GM19452 (cell line): ENCODE measurements at regions not wholly inside any gene's neighbourhood (a gene's known extent, or its start where the extent isn't known, plus 50 kb on each side); places are given as distances from the start of the nearest gene placed in this dataset.

ENCODE experiments used
- ATAC-seq: cut with Tn5 transposase; IDR thresholded peaks from one replicate; pipeline ENCODE4 v1.9.1; 2021; ENCODE audit not compliant: unreplicated experiment

GRCh38 chr10:128902031-128902710, 564.9 kb upstream of the MGMT start:
- ATAC-seq: no peak

DNA sequence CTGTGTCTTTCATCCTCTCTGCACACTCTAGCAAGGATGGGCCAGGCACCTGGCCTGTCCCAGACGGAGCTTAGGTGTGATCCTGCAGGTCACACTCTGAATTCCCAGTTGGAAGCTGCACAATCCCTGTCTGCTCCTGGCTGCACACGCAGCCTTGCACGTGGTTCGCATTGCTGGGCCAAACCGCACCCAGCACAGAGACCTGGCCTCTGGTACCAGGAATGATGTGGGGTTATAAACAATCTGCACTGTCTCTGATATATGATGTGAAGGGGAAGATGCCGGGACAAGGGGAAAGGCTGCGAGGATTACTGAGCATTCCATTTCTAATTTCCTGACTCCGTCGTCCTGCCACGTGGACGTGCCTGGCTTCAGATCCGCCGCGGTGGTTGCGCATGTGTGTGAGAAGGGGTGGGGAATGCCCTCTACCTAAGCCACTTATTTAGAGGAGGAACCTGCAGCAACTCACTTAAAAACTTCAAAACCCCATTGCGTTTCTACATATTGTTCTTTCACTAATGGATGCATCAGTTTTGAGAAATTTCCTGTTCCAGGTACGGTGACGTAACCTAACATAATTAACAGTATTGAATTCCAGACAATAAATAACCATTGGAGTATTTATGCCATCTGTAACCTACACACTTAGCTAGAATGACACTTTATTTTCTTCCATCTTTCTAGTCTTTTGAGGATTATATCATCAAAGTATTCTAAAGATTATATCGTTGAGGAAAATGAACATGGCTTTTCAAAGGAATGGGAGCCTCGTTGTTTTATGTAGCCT, 559.7 kb upstream of the MGMT start:
- ATAC-seq: no peak

DNA sequence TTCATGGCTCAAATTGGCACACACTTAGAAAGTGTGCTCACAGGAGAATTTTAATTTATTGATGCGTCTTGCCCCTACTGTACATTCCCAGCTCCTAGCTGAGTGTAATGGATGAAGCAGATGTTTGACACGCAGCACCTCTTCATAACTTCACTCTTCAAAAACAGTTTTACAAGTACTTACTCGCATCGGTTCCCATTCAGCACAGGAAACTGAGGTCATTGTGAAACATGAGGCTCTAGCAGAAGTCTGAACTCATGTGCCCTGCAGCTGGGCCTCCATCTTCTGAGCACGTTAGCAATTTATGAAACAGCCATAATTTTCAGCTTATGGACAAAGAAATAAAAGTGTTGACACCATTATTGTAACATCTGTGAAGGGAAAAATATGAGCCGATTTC, 558.9 kb upstream of the MGMT start:
- no peak for ATAC-seq

DNA sequence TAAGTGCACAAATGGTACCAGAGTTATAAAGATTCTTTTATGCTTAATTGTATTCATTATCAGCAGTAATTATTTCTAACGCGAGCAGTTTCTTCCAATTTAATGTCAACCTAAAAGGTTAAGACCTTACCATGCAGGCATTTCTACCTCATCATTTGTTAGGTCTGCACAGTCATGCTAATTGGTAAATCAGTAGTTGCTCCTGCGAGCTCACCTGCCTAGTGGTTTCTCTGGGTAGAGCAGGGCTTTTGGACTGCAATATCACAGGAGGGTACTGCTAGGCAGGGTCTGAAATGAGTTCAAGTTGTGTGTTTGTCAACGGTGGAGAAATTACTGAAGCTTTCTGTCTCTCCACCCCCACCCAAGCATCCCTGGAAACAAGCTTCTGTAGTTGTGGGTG, 558.5 kb upstream of the MGMT start:
- no peak for ATAC-seq

DNA sequence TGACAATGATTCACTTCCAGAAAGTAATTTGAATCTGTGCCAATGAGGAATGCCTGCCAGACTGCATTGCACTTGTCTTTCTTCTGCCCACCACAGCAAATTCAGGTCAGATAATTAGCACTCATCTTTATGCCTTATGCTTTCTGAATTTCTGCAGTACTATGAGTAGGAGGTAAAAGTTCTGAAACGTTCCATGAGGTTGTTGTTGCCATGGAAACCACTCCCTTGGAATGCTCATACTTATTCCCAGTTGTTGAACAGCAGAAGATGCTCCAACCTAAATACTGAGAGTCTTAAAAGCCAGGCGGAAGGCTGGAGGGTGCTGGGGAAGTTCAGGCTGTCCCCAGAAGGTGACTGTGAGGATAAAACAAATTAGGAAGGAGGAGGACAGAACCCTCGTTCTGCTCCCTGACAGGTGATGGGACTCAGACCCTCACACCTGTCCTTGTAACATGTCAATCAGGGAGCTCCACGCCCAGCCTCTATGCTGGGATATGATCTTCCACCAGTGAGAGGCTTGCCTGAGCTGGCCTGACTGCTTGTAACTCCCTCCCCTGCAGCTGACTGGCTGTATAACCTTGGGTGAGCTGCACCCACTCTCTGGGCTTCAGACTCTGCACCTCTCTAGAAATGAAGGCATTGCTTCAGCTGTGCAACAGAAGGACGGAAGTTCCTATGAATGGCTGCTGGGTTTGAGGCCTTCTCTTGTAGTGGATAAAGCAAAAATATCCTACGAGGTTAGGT, 554.3 kb upstream of the MGMT start:
- ATAC-seq: no peak

DNA sequence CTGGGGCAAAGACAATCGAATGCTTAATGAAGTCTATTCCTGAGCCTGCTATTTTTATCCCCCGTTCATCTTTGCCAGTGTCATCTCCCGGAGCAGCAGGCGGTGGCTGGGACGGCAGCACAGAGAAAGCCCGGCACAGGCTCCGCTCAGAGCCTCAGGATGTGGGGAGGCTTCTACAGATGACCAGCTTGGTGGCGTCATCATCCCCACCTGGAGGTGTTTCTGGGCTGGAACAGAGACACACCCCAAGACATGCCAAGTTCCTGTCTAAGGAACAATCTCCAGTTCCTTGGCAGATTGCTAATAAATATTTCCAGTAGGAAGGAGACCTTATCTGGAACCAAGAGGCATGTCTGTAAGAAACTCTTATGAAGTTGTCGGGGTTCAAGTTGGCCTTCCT, 552.4 kb upstream of the MGMT start:
- ATAC-seq: no peak

- ATAC-seq: no peak
Measured at GRCh38 chr10:128915630-128916029, 551.4 kb upstream of the MGMT start.

DNA sequence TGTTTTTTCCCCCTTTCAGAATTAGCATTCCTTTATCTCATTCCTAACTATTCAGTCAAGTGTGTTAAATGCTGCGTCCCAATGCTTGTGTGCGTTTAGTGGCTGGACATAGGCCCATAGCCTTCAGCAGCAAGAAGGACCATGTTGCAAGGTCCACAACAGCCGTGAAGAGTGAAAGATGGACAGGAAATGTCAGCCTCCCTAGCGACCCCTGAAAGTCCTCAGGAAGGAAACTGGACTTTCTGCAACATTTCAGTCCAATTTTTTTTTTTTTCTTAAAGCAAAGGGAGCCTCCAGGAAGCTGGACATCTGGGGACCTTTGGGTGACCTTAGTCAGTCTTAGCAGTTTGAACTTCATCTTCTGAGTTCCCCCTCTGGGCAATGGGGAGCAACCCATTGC, 550.7 kb upstream of the MGMT start:
- ATAC-seq: no peak

DNA sequence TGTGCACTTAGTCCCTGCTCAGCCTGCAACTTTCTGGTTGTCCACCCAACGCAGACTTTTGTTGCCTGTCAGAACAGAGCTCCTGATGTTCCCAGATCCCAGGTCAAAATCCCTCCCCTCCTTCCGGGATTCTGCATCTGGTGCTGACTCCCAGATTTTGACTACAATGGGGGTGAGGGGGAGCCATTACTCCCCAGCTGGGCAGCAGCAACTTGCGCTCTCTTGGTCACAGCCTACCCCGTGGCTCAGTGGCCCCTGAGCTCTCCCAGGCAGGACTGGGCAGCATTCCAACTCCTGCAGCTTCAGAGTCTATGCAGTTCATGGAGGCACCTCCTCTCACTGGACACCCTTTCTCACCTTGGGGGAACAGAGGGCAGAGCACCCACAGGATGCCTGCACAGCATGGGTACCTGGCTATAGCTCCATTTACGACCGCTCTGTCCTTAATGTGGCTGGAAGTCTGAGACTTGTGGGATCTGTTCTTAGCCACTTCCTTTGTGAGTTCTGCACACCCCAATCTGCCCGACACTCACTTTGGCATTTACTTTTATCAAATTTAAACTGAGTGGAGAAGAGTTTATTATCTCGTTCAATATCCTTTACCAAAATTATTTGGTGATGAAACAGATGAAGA, 545.5 kb upstream of the MGMT start:
- ATAC-seq: no peak

GRCh38 chr10:128922172-128922571, 544.9 kb upstream of the MGMT start:
- no peak for ATAC-seq

- ATAC-seq: no peak
Measured at GRCh38 chr10:128922619-128923196, 544.3 kb upstream of the MGMT start.

- ATAC-seq: no peak
Measured at GRCh38 chr10:128924918-128925317, 542.1 kb upstream of the MGMT start.

DNA sequence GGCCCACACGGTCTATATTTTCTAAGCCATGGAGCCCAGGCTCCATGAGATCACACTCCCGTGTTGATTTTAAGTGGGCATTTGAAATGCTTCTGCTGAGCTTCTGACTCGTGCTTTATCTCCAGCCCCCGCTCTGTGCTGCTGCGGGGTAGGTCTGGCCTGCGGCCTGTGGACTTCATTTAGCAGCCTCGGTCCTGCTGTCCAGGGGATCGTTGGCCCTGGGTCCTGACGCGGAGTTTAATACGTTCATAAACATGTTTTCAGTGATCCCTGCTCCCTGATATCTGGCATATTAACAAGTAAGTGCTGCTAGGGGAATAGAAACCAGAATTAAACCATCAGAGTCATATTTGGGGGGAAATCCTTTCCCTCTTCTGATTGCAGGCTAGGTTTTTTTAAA, 540.3 kb upstream of the MGMT start:
- ATAC-seq: no peak

DNA sequence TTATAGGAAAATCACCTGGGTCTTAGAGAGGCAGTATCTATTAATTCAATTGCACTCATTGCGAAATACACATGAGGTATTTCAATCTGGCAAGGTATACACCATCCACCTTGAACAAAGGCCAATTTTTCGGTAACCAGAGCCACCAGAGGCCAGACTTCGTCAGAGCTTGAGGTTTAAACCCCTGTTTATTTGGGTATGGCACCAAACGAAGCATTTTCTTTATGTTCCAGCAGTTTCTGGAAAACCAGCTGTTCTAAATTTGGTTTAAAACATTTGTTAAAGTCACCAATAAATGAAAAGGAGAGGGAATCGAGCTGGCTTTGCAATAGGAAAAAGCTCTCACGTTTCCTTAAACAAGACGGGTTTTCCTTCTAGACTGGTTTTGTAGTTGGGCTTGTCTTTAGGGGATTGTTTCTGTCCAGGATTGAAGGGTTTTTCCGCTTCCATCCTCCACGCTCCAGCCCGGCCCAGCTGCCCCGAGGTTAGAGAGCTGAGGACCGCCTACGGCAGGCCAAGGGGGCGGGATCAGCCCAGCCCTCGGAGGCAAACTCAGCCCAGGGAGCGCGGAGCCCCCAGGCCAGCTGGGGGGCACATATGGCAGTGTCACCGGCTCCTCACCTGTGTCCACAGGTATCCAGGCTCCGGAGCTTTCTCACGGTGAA, 539.4 kb upstream of the MGMT start:
- ATAC-seq: no peak

DNA sequence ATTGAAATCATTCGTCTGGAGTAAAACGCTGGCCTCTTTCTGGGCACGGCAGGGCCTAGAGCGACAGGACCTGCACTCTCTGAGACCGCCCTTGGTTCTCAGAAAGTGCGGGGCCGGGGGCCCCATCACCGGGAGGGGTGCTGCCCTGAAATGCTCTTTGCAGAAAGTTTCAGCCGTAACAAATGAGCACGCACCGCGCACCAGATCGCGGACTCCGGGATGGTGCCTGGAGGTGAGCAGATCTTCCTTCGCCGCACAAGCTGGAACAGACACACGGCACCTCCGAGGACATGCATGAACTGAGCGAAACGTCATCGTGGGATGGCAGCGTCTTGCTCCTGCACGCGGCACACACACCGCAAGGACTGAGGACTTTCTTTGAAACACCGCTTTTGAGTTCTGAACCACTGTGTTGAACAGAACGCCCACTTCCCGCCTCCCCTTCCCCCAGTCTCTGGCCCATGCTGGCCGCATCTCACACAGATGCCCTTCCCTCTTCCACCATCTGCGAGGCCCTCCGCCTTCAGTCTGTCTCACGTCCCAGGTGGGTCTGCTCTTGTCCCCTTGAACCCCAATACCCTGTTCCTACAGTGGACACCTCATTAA, 538.7 kb upstream of the MGMT start:
- ATAC-seq: no peak

DNA sequence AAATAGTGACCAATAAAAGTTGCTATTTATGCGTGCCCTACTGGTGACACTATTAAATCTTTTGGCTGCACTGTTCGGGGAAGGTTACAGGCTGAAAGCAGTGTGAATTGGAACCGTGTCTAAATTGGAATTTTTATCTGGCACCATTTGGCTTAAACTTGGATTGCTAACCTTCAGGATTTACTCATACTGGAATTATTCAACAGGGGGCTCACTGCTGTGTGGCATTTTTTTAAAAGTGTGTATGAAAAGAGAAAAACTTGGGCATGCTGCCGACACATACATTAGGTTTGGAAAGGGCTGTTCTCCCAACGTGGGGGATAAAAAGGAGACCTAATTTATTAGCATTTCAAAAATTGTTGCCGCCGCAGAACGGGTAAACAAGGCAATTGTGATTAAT, 537.9 kb upstream of the MGMT start:
- no peak for ATAC-seq

DNA sequence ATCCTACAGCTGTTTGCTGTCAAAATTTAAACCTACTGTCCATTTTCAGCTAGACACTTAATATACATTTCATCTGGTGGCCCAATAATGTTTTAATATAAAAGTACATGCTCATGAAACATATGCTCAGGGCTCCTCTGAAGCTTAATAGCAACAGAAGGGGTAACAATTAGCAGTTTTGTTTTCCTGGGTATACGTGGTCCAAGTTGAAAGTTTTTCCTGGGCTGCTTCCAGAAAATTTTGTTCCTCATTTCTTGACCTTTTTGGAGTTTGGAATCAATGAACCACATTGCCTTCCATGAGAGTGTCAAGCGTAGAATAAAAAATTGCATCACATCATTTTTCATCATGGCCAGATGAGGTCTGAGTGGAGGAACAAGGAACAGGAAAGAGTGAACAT, 537.3 kb upstream of the MGMT start:
- ATAC-seq: no peak

DNA sequence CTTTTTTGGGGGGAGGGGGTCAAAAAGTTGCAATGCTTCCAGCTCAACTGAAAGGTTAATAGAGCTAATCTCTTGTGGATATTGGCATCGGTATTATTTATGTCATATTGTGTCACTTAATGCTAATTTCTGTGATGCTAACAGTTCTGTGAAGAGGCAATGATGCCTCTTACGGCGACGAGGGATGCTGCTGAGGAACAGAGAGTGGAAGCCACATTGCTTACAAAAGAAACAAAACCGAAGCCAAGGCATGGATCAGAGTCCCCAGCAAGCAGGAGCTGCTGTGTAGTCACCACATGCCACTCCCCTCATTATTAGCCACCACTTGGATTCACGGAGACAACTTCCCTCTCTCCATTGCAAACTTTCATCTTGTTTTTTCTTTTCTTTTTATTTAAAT, 536.5 kb upstream of the MGMT start:
- no peak for ATAC-seq

DNA sequence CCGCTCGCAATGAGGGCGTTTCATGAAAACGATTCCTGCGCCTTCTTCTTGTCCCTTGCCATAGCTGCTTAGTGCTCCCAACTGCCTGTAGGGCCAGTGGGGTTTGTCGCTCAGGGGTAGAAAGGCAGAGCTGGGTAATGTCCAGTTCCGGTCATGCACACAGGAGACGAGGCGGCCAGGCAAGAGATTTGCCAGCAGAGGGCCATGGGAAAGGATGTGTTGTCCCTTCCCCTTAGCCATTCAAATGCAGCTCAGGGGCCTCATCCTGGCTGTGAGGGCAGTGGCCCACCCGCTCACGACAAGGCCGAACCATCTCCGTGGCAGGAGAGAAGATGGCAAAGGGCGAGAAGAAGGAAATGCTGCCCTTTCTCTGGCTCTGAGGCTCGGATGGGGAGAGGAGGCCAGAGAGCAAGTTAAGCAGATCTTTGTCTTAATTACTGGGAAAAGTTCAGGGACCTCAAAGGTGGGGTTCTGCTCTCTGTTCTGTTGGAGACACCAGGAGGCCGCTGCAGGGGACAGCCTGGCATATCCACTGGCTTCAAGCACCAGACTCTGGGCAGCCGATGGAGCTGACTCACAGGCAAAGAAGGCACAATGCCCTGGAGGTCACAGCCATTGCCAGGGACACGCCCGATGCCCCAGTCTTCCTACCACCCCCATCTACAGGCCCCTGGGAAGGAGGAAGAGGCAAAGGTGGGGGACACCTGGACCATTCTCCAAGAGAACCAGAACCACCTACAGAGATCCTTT, 534.8 kb upstream of the MGMT start:
- no peak for ATAC-seq

DNA sequence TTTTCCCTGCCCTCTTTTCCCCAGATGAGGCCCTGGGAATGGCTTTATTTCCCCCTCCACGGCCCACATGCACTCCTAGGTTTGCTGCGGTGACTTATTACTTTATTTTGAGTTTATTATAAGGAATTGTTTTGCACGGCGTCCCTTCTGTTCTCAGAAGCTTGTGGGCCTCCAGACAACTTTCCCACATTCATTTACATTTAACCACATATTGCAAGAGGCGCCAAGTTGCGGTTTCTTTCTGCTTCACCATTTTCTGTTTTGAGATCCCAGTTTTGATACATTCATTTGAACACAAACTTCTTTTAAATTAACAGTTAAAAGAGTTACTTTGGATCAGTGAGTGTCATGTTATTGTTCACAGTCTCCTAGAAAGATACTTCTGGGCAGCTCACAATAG, 532.5 kb upstream of the MGMT start:
- no peak for ATAC-seq
